T-helper 1 cell (primary cell): ENCODE measurements at regions not wholly inside any gene's neighbourhood (a gene's known extent, or its start where the extent isn't known, plus 50 kb on each side); places are given as distances from the start of the nearest gene placed in this dataset.

Source experiments
- DNase-seq, 5 donors: peaks; one replicate each; pipeline ENCODE4 v3.0.0-alpha.2; 2012 to 2020

- DNase-seq, result no peak
Observed at GRCh38 chr5:89380635-89381034, 497.7 kb upstream of the MEF2C start.

- DNase-seq, result no peak
Observed at GRCh38 chr5:89377767-89378455, 494.9 kb upstream of the MEF2C start.

- no peak for DNase-seq
Observed at GRCh38 chr5:89374818-89375521, 492.0 kb upstream of the MEF2C start.

- DNase-seq, result no peak
Observed at GRCh38 chr5:89374144-89374784, 491.3 kb upstream of the MEF2C start.

GRCh38 chr5:89372176-89372575, 489.2 kb upstream of the MEF2C start:
- DNase-seq, result no peak

- no peak for DNase-seq
Observed at GRCh38 chr5:89371646-89372045, 488.7 kb upstream of the MEF2C start.

- DNase-seq, result no peak
Observed at GRCh38 chr5:89359046-89359445, 476.1 kb upstream of the MEF2C start.

- DNase-seq, result no peak
Observed at GRCh38 chr5:89353837-89354551, 471.0 kb upstream of the MEF2C start.

- DNase-seq, result no peak
Observed at GRCh38 chr5:89351975-89352374, 469.0 kb upstream of the MEF2C start.

GRCh38 chr5:89351222-89351621, 468.2 kb upstream of the MEF2C start:
- DNase-seq, result no peak

- no peak for DNase-seq
Observed at GRCh38 chr5:89350684-89351083, 467.7 kb upstream of the MEF2C start.

GRCh38 chr5:89349246-89349980, 466.4 kb upstream of the MEF2C start:
- no peak for DNase-seq

GRCh38 chr5:89346573-89346972, 463.6 kb upstream of the MEF2C start:
- DNase-seq, result no peak

- no peak for DNase-seq
Observed at GRCh38 chr5:89343666-89344065, 460.7 kb upstream of the MEF2C start.

- no peak for DNase-seq
Observed at GRCh38 chr5:89342106-89342876, 459.3 kb upstream of the MEF2C start.

- DNase-seq, result no peak
Observed at GRCh38 chr5:89338935-89339334, 456.0 kb upstream of the MEF2C start.

- no peak for DNase-seq
Observed at GRCh38 chr5:89336111-89336510, 453.1 kb upstream of the MEF2C start.

GRCh38 chr5:89330140-89330539, 447.2 kb upstream of the MEF2C start:
- no peak for DNase-seq

GRCh38 chr5:89327608-89328007, 444.6 kb upstream of the MEF2C start:
- no peak for DNase-seq

GRCh38 chr5:89324990-89325389, 442.0 kb upstream of the MEF2C start:
- DNase-seq, result no peak

GRCh38 chr5:89320421-89321277, 437.7 kb upstream of the MEF2C start:
- no peak for DNase-seq
